Stimulated activated effector memory CD8-positive, alpha-beta T cell treated with anti-CD3 and anti-CD28 coated beads, Interleukin-12 subunit alpha, Interleukin-12 subunit beta, amount 100 ng/mL, for 72 hours (primary cell): ENCODE measurements at regions not wholly inside any gene's neighbourhood (a gene's known extent, or its start where the extent isn't known, plus 50 kb on each side); places are given as distances from the start of the nearest gene placed in this dataset.

Experiments used
- ATAC-seq: fragments of 150-1000 bp; cut with Tn5 transposase; 2 replicates; pipeline ENCODE4 v1.10.0; 2021
- DNase-seq, 2 donors: peaks; one replicate each; pipeline ENCODE4 v3.0.0; 2021 to 2022; ENCODE audit warnings: low spot score in 2 of 2
- H3K27ac Mint-ChIP-seq: one replicate; pipeline ENCODE4 v1.8.0; 2022; ENCODE audit warnings: mild to moderate bottlenecking, mixed read lengths
- H3K36me3 Mint-ChIP-seq: one replicate; pipeline ENCODE4 v1.8.0; 2022; ENCODE audit warnings: mild to moderate bottlenecking, mixed read lengths
- H3K4me1 Mint-ChIP-seq: one replicate; pipeline ENCODE4 v1.8.0; 2022; ENCODE audit warnings: mixed read lengths
- H3K4me3 Mint-ChIP-seq: one replicate; pipeline ENCODE4 v1.8.0; 2022; ENCODE audit warnings: mild to moderate bottlenecking, mixed read lengths
- H3K9me3 Mint-ChIP-seq: one replicate; pipeline ENCODE4 v1.8.0; 2022; ENCODE audit warnings: mixed read lengths

GRCh38 chr3:64935971-64936370 is 248.2 kb upstream of the ADAMTS9 start:
- DNase-seq (no peak), ATAC-seq (no peak)
- Mint-ChIP-seq H3K36me3 (no peaks in the 10 kb centered on the region), H3K9me3 (peaks cover 8% of the 10 kb centered on the region), H3K4me3 (no peak overlapping the region), H3K4me1 (no peaks in the 10 kb centered on the region), H3K27ac (no peak overlapping the region)

DNA sequence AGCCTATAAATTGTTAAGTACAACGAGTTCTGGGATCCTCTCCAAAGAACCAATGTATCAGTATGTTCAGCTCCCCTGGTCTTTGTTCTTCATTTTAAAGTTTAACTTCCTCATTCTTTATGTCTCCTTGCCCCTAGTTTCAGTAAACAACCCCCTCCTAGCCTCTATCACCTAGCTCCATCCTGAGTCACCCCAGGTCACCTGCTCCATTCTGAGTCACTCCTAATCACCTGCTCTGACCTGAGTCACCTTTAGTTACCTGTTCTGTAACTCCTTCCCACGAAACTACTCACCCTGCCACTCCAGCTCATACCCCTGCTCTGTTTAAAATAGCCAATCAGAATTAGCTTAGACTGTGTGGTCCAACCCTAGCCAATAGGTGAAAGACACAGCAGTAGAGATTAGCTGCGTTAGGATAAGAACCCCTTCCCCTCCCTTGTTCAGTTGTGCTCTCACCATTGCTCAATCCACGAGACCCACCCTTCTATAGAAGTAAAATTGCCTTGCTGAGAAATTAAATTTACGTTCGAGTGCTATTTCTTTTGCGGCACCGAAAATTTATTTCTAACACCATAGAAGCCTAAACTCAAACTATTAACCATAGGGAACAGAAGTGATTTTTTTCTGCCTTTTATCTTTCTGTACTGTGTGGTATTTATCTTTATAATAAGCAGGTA is 245.0 kb upstream of the ADAMTS9 start:
- no peak for DNase-seq
- no peak overlapping the region for H3K4me3 Mint-ChIP-seq
- no peaks in the 10 kb centered on the region for H3K36me3 Mint-ChIP-seq
- peaks cover 8% of the 10 kb centered on the region for H3K9me3 Mint-ChIP-seq
- H3K27ac Mint-ChIP-seq = no peak overlapping the region
- ATAC-seq = no peak
- no peaks in the 10 kb centered on the region for H3K4me1 Mint-ChIP-seq

- H3K9me3 Mint-ChIP-seq = peaks cover 8% of the 10 kb centered on the region
- H3K36me3 Mint-ChIP-seq = no peaks in the 10 kb centered on the region
- no peak overlapping the region for H3K4me3 Mint-ChIP-seq
- DNase-seq = no peak
- ATAC-seq = no peak
- H3K27ac Mint-ChIP-seq = no peak overlapping the region
- no peaks in the 10 kb centered on the region for H3K4me1 Mint-ChIP-seq
Measured at GRCh38 chr3:64932016-64932518, 244.3 kb upstream of the ADAMTS9 start.

DNA sequence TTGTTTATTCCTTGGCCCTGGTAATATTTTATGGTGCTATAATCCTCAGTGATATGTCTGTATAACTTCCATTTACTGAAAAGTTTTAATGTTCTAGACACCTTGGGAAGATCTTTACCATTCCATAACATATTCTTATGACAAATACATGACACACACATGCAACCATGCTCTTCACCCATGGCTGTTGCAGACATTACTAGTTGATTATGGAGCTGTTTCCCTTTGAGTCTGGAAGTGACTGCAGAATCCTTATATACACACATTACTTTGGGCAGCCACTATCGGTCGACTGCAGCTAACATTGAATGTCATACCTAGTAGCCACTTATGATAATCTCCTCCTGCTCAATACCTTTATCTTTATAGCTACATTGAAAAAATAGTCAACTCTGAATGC is 243.1 kb upstream of the ADAMTS9 start:
- H3K9me3 Mint-ChIP-seq = peaks cover 8% of the 10 kb centered on the region
- H3K4me3 Mint-ChIP-seq = no peak overlapping the region
- DNase-seq (no peak), ATAC-seq (no peak)
- no peak overlapping the region for H3K27ac Mint-ChIP-seq
- H3K4me1 Mint-ChIP-seq = no peaks in the 10 kb centered on the region
- no peaks in the 10 kb centered on the region for H3K36me3 Mint-ChIP-seq

- no peaks in the 10 kb centered on the region for H3K36me3 Mint-ChIP-seq
- H3K4me3 Mint-ChIP-seq = no peak overlapping the region
- DNase-seq (no peak), ATAC-seq (no peak)
- peaks cover 13% of the 10 kb centered on the region for H3K9me3 Mint-ChIP-seq
- H3K27ac Mint-ChIP-seq = no peak overlapping the region
- no peaks in the 10 kb centered on the region for H3K4me1 Mint-ChIP-seq
Measured at GRCh38 chr3:64928683-64929082, 240.9 kb upstream of the ADAMTS9 start.

DNA sequence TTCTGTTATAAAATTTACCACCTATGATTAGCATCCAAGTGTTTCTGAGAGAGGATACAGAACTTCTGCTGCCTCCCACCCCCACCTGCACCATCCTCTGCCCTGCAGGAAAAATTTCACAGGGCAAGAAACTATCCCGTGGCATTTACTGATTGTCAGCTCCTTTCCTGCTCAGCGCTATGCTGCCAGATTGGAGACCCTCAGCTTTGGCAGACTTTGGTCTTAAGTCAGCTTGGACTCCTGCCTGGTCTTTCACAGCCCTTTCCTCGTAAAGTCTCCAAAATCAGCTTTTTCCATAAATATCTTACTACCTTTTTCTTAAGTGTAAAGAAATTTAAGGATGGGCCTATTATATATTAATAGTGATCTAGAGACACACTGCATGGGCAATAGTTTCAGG is 239.9 kb upstream of the ADAMTS9 start:
- ATAC-seq (no peak), DNase-seq (no peak)
- peaks cover 9% of the 10 kb centered on the region for H3K9me3 Mint-ChIP-seq
- H3K27ac Mint-ChIP-seq = no peak overlapping the region
- no peak overlapping the region for H3K4me3 Mint-ChIP-seq
- H3K36me3 Mint-ChIP-seq = no peaks in the 10 kb centered on the region
- H3K4me1 Mint-ChIP-seq = no peaks in the 10 kb centered on the region

- Mint-ChIP-seq H3K36me3 (no peaks in the 10 kb centered on the region), H3K9me3 (peaks cover 7% of the 10 kb centered on the region), H3K4me1 (no peaks in the 10 kb centered on the region), H3K4me3 (no peak overlapping the region), H3K27ac (no peak overlapping the region)
- DNase-seq (no peak), ATAC-seq (no peak)
Measured at GRCh38 chr3:64925575-64925974, 237.8 kb upstream of the ADAMTS9 start.

DNA sequence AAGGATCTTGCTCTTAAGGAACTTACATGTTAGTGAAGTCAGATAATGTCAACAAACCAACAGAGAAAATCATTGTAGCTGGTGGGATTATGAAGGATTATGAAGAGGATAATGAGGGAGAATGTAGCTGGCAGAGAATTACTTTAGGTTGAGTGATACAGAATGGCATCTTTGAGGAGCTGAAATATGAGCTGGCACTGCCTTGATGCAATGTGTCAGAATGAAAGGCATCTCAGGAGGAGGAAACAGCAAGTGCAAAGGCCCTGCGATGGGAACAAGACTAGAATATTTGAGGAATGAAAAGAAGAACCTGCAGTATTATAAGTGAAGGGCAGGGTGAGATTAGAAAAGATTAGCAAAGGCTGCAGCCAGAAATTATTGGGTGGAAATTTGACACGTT is 237.2 kb upstream of the ADAMTS9 start:
- ATAC-seq (no peak), DNase-seq (no peak)
- H3K4me1 Mint-ChIP-seq = no peaks in the 10 kb centered on the region
- H3K27ac Mint-ChIP-seq = no peak overlapping the region
- H3K36me3 Mint-ChIP-seq = no peaks in the 10 kb centered on the region
- H3K4me3 Mint-ChIP-seq = no peak overlapping the region
- peaks cover 7% of the 10 kb centered on the region for H3K9me3 Mint-ChIP-seq

GRCh38 chr3:64922213-64922612 is 234.4 kb upstream of the ADAMTS9 start:
- Mint-ChIP-seq H3K9me3 (peaks cover 7% of the 10 kb centered on the region), H3K27ac (no peak overlapping the region), H3K36me3 (no peaks in the 10 kb centered on the region), H3K4me3 (no peak overlapping the region), H3K4me1 (no peaks in the 10 kb centered on the region)
- DNase-seq (no peak), ATAC-seq (no peak)

DNA sequence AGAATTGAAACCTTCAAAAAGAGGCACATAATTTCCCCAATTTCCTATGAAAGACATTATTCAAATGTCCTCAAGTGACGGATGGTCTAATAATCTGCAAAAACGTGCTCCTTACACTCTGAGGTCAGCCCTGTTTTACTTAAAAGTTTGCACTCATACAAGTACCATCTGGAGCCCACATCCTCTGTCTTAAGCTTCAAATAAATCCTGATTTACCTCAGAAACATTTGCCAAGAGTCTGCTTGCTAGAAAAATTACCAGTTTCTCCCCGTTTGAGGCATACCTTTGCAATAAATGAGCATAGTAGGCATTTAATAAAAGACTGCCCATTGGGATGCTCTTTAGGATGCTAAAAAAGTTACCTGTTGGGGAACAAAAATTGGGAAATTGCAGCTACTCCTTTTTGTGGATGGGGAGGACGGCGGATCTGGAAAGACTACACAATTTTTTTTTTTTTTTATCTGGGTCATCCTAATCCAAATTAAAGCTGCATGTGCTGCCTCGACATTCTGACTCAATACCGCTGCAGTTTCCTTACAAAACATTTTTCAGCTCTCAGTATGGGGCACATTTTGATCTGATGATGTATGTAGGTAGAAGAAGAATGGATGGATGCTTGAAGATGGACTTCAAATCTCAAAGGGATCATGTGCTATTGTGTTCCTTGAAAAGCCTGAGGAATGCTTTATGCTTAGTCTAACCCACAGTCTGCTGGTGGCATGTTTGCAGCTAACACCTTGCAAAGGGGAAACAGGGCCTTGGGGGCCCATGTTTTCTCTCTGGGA is 233.7 kb upstream of the ADAMTS9 start:
- no peak overlapping the region for H3K4me3 Mint-ChIP-seq
- H3K36me3 Mint-ChIP-seq = no peaks in the 10 kb centered on the region
- H3K9me3 Mint-ChIP-seq = peaks cover 7% of the 10 kb centered on the region
- no peak for DNase-seq
- no peaks in the 10 kb centered on the region for H3K4me1 Mint-ChIP-seq
- no peak for ATAC-seq
- H3K27ac Mint-ChIP-seq = no peak overlapping the region

DNA sequence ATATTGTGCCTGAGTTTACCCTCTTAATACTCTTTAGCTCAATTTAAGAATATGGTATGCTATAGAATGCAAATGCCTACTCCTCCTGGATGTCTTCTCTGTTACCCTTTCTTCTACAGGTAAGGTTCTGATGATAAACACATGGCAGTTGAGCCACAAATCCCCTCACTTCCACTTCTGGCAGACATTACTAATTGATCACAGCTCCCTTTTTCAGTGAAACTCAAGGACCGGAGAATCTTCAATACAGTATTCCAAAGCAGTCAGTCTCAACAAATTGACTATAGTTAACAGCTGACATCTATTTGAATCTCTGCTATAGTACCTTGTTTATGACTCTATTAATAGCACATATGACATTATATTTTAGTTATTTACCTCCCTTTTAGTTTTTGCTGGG is 232.1 kb upstream of the ADAMTS9 start:
- no peaks in the 10 kb centered on the region for H3K4me1 Mint-ChIP-seq
- ATAC-seq (no peak), DNase-seq (no peak)
- no peak overlapping the region for H3K27ac Mint-ChIP-seq
- H3K36me3 Mint-ChIP-seq = no peaks in the 10 kb centered on the region
- peaks cover 6% of the 10 kb centered on the region for H3K9me3 Mint-ChIP-seq
- H3K4me3 Mint-ChIP-seq = no peak overlapping the region

DNA sequence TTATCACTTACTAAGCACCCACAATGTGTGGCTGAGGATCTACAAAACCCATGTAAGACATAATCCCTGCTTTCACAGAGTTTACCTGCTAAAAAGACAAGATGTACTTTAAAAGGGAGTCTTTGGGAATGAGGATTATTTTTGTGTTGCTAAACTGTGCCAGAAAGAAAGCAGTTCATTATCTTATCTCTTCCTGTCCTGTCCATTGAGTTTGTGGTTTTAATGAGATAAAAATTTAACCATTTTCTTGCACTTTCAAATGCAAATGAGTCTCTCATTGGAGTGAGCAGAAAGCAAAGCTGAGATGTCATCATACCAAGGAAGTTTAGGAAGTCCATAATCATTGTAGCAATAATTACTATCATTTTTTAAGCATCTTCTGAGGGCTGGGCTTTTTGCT is 231.2 kb upstream of the ADAMTS9 start:
- H3K4me3 Mint-ChIP-seq = no peak overlapping the region
- ATAC-seq (no peak), DNase-seq (no peak)
- peaks cover 9% of the 10 kb centered on the region for H3K9me3 Mint-ChIP-seq
- H3K36me3 Mint-ChIP-seq = no peaks in the 10 kb centered on the region
- H3K4me1 Mint-ChIP-seq = no peaks in the 10 kb centered on the region
- no peak overlapping the region for H3K27ac Mint-ChIP-seq

- DNase-seq (no peak), ATAC-seq (no peak)
- Mint-ChIP-seq H3K27ac (no peak overlapping the region), H3K4me1 (no peaks in the 10 kb centered on the region), H3K36me3 (no peaks in the 10 kb centered on the region), H3K4me3 (no peak overlapping the region), H3K9me3 (peaks cover 6% of the 10 kb centered on the region)
Measured at GRCh38 chr3:64917914-64918453, 230.2 kb upstream of the ADAMTS9 start.

DNA sequence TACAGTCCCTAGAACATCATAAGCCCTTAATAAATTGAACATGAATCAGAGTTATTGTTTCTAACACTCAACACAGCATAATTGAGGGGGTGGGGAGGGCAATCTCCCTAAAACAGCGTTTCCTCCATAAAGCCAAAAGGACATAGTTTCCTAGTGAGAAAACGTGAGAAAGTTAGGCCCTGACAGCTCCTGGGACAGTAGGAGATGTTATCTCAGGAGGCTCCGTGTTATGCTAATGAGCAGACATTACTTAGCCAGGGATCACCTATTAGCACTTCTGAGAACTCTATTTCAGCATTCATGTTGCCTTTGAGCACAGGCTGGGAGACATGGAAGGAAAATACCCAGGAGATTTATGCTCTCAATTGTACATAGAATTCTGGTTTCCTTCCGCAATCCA is 229.1 kb upstream of the ADAMTS9 start:
- no peak for DNase-seq
- Mint-ChIP-seq H3K36me3 (no peaks in the 10 kb centered on the region), H3K9me3 (peaks cover 9% of the 10 kb centered on the region), H3K4me3 (no peak overlapping the region), H3K4me1 (no peaks in the 10 kb centered on the region), H3K27ac (no peak overlapping the region)
- no peak for ATAC-seq

DNA sequence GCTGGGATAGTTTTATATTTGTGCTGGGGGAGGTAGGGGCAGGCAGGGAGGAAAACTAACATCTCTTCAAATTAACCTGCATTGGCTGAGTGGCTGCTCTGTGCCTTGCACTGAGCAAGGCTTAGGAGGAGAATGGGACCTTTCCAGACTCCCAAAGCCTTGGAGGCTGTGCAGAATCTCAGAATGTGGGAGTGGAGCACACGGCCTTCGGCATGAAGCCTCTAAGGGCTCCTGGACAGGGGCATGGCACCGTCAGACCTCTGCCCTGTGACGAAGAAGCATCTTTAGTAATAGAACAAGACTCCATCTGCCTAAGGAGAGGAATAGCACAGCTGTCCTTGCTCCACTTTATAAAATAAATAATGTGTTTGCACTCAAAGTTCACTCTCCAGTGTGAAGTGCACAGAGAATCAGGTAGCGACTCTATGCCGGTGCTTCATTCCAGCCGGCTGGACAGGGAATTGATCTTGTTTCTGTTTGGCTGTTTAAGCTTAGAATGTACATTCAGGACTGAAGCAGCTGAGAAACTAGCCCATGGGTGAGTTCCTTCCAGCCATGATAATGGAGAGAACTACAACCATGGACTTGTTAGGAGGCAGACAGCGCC is 228.5 kb upstream of the ADAMTS9 start:
- Mint-ChIP-seq H3K27ac (no peak overlapping the region), H3K4me3 (no peak overlapping the region), H3K9me3 (peaks cover 9% of the 10 kb centered on the region), H3K36me3 (no peaks in the 10 kb centered on the region), H3K4me1 (no peaks in the 10 kb centered on the region)
- ATAC-seq (no peak), DNase-seq (no peak)

DNA sequence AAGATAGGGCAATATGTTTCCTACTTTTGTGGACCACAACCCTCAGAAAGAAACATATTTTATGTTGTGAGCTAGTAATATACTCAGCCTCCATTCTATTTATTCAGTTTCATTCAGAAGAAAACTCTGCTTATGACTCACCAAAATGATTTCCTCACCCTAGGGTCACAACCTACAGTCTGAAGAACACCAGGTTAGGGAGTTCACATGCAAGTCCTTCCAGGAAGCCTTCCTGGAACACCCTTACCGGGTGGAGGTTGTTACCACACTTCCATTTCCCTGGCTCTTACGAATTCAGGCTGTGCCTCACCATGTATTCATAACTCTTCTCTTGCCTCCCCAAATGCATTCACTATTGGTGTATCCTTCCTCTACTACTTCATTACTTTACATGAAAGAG is 228.0 kb upstream of the ADAMTS9 start:
- peak; percentile 38 for ATAC-seq
- no peak overlapping the region for H3K4me3 Mint-ChIP-seq
- H3K9me3 Mint-ChIP-seq = peaks cover 12% of the 10 kb centered on the region
- H3K27ac Mint-ChIP-seq = no peak overlapping the region
- no peak for DNase-seq
- H3K36me3 Mint-ChIP-seq = no peaks in the 10 kb centered on the region
- H3K4me1 Mint-ChIP-seq = no peaks in the 10 kb centered on the region
